ENCODE measurements at regions not wholly inside any gene's neighbourhood (a gene's known extent, or its start where the extent isn't known, plus 50 kb on each side); places are given as distances from the start of the nearest gene placed in this dataset.

- CTCF ChIA-PET = no interaction called here
- intact Hi-C loops (cut with micrococcal nuclease) (no loop called here), dilution Hi-C loops (cut with MboI; ENCODE audit: extremely low pct_ligation_motif_present, low sequenced_read_pairs) (no loop called here)
- Histone ChIP-seq H3K9me1 (replicated peaks; ENCODE audit: control insufficient read depth, extremely low read depth, insufficient read depth, low read length) (no peaks in the 10 kb centered on the region), H4K20me1 (replicated peaks; ENCODE audit: control insufficient read depth, extremely low read depth, insufficient read depth, low read length) (no peaks in the 10 kb centered on the region), H3K9ac (replicated peaks; ENCODE audit: extremely low read depth, insufficient read depth, low read length) (no peak overlapping the region), H3K27me3 (ENCODE audit: control insufficient read depth in 2 of 2, insufficient read depth in 2 of 2, low read length in 2 of 2) (peaks cover 0 to 2% of the 10 kb centered on the region in 2 experiments), H3K79me2 (ENCODE audit: control insufficient read depth, insufficient read depth, low read length) (no peaks in the 10 kb centered on the region), H3K4me3 (replicated peaks in 1 of 3; ENCODE audit: insufficient read depth in 1 of 3, low read depth in 1 of 3, low read length in 3 of 3) (no peak overlapping the region), H3K9me3 (replicated peaks; ENCODE audit: control insufficient read depth, insufficient read depth, low read length) (no peaks in the 10 kb centered on the region), H3K36me3 (ENCODE audit: control insufficient read depth in 2 of 2, extremely low read depth in 1 of 2, insufficient read depth in 2 of 2, low read length in 2 of 2) (no peaks in the 10 kb centered on the region), H3K27ac (ENCODE audit: insufficient read depth, low read depth, low read length) (no peak overlapping the region), H3K4me2 (ENCODE audit: insufficient read depth, low read length) (no peak overlapping the region), H2AFZ (ENCODE audit: low read depth, low read length) (no peak overlapping the region), H3K4me1 (ENCODE audit: control insufficient read depth, extremely low read depth, insufficient read depth, low read length) (peaks cover 12% of the 10 kb centered on the region)
- POLR2A ChIA-PET = no interaction called here
- BruUV-seq (replicated peaks) = no TSS peak
- DNase-seq (ENCODE audit: low read depth, low spot score) (no peak), FAIRE-seq (no peak)
- no peak for TF ChIP-seq GATA2 (IDR thresholded peaks at IDR 0.05; ENCODE audit: insufficient read depth, insufficient read length, low read depth, low read length)
- TF ChIP-seq JUN (IDR thresholded peaks at IDR 0.05; ENCODE audit: borderline replicate concordance, insufficient read depth, insufficient read length, low read depth) = no peak
- TF ChIP-seq CTCF (IDR thresholded peaks at IDR 0.05; ENCODE audit: extremely low read depth in 1 of 2, insufficient read depth in 1 of 2, low read depth in 1 of 2, low read length in 2 of 2) = no peak
- no peak for TF ChIP-seq FOS (IDR thresholded peaks at IDR 0.05; ENCODE audit: borderline replicate concordance, insufficient read depth, low read length)
- TF ChIP-seq, protein P1, sequence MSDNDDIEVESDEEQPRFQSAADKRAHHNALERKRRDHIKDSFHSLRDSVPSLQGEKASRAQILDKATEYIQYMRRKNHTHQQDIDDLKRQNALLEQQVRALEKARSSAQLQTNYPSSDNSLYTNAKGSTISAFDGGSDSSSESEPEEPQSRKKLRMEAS (IDR thresholded peaks at IDR 0.05; ENCODE audit: insufficient read depth, insufficient read length) = no peak
- no peak for TF ChIP-seq POLR2A (IDR thresholded peaks at IDR 0.05; ENCODE audit: low read depth, low read length)
- no peak for TF ChIP-seq EZH2 (IDR thresholded peaks at IDR 0.05; ENCODE audit: borderline replicate concordance, low read depth, low read length, severe bottlenecking)
- TF ChIP-seq MYC (IDR thresholded peaks at IDR 0.05; ENCODE audit: low read depth, low read length) = no peak
- no peak for TF ChIP-seq POLR2AphosphoS5 (IDR thresholded peaks at IDR 0.05; ENCODE audit: insufficient read depth, low read depth, low read length)
Measured at GRCh38 chr2:134771313-134771801, 52.6 kb upstream of the TMEM163 start.
